MCF 10A (cell line): ENCODE measurements at regions not wholly inside any gene's neighbourhood (a gene's known extent, or its start where the extent isn't known, plus 50 kb on each side); places are given as distances from the start of the nearest gene placed in this dataset. TPM values are rescaled to one million over a fixed set of nuclear protein-coding genes. Genes with fewer than 3 reads are reported as not detected.

ENCODE experiments used
- BruUV-seq: library from RNA; stranded (reverse); fragments of 400-500 nt; replicated peaks from 2 replicates; lab custom pipeline; 2021; lab: Mats Ljungman, UMichigan
- CTCF ChIA-PET: fragments of 300-600 bp; sonication (Branson Sonifier 250); formaldehyde crosslinking; extraction: SDS; loops from one replicate; lab custom pipeline; 2021; ENCODE audit warnings: antibody characterized with exemption, inconsistent platforms; lab: Yijun Ruan, JAX
- POLR2A ChIA-PET: fragments of 300-600, 350-650 bp; sonication (Branson Sonifier 250); formaldehyde crosslinking; extraction: SDS; loops from one replicate; lab custom pipeline; 2020; ENCODE audit warnings: antibody characterized with exemption, inconsistent platforms; lab: Yijun Ruan, JAX
- DNase-seq: peaks from one replicate; pipeline ENCODE4 v3.0.0-alpha.2; 2018; ENCODE audit not compliant: unreplicated experiment
- H3K27ac Mint-ChIP-seq: one replicate; pipeline ENCODE4 v1.8.0; 2022; ENCODE audit warnings: mild to moderate bottlenecking, low read depth, mixed read lengths; ENCODE audit not compliant: unreplicated experiment
- H3K27me3 Mint-ChIP-seq: one replicate; pipeline ENCODE4 v1.8.0; 2022; ENCODE audit warnings: mixed read lengths; ENCODE audit not compliant: insufficient read depth, unreplicated experiment
- H3K36me3 Mint-ChIP-seq: one replicate; pipeline ENCODE4 v1.8.0; 2022; ENCODE audit warnings: mild to moderate bottlenecking, moderate library complexity, mixed read lengths; ENCODE audit not compliant: insufficient read depth, unreplicated experiment
- H3K4me1 Mint-ChIP-seq: one replicate; pipeline ENCODE4 v1.8.0; 2022; ENCODE audit warnings: mixed read lengths; ENCODE audit not compliant: insufficient read depth, unreplicated experiment
- H3K4me3 Mint-ChIP-seq: one replicate; pipeline ENCODE4 v1.8.0; 2022; ENCODE audit warnings: mild to moderate bottlenecking, moderate library complexity, mixed read lengths; ENCODE audit not compliant: unreplicated experiment
- H3K9me3 Mint-ChIP-seq: one replicate; pipeline ENCODE4 v1.8.0; 2022; ENCODE audit warnings: mixed read lengths; ENCODE audit not compliant: unreplicated experiment
- intact Hi-C: fragments of 100-400 bp; cut with micrococcal nuclease; formaldehyde crosslinking; loops from 2 replicates; pipeline ENCODE4 v1.14.1; 2022
- microRNA-seq: library from miRNA; unstranded; fragments of <30 nt; microRNA quantifications from one replicate; pipeline ENCODE4 v1.2.0, GENCODE V29; 2022
- TF ChIP-seq, protein P1 (sequence below): fragments of 200-600 bp; IDR thresholded peaks from one replicate; pipeline ENCODE4 v1.8.0; 2022; ENCODE audit warnings: antibody characterized with exemption, mild to moderate bottlenecking; ENCODE audit not compliant: unreplicated experiment

DNA sequence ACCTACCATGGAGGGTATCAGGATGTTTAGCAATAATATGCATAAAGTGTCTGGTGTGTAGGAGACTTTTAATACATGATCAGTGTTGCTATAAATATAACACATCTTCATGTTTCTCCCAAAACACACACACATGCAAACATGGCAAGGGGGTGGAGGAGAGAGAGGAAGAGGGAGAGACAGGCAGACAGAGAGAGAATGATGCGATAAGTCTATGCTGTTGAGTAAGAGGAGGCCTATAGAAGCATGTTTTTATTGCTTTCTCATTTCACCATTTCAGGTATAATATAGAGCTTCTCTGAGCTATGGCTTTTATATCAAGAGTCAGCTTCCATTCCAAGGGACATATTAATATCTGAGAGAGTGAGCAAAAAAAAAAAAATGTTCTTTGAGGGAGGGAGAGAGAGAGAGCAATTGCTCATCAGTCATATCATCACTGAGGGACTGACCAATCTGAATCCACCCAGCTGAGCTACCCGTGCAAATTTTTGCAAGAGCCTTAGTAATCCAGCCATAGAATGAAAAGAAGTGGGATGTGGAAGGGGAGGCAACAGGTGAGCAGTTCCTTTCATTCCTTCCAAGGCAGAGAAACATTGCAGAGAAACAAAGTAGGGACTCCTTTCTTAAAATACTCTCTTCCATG, 54.8 kb upstream of the RASSF8 start:
- no TSS peak for BruUV-seq
- Mint-ChIP-seq H3K4me3 (no peak overlapping the region), H3K27ac (no peak overlapping the region), H3K36me3 (no peaks in the 10 kb centered on the region), H3K9me3 (no peaks in the 10 kb centered on the region), H3K4me1 (peaks cover 6% of the 10 kb centered on the region), H3K27me3 (no peaks in the 10 kb centered on the region)
- intact Hi-C loops = no loop called here
- TF ChIP-seq, protein P1, sequence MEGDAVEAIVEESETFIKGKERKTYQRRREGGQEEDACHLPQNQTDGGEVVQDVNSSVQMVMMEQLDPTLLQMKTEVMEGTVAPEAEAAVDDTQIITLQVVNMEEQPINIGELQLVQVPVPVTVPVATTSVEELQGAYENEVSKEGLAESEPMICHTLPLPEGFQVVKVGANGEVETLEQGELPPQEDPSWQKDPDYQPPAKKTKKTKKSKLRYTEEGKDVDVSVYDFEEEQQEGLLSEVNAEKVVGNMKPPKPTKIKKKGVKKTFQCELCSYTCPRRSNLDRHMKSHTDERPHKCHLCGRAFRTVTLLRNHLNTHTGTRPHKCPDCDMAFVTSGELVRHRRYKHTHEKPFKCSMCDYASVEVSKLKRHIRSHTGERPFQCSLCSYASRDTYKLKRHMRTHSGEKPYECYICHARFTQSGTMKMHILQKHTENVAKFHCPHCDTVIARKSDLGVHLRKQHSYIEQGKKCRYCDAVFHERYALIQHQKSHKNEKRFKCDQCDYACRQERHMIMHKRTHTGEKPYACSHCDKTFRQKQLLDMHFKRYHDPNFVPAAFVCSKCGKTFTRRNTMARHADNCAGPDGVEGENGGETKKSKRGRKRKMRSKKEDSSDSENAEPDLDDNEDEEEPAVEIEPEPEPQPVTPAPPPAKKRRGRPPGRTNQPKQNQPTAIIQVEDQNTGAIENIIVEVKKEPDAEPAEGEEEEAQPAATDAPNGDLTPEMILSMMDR = no peak
- no peak for DNase-seq
- POLR2A ChIA-PET = interaction anchor here (0.6 to 1.1 kb wide), 2 partner anchors 84 to 242 kb away, joined by 3 read pairs; no protein-coding TSS in a partner anchor
- CTCF ChIA-PET = interaction anchor here (1.0 kb wide), 1 partner anchor 468 kb away, joined by 3 read pairs; no protein-coding TSS in a partner anchor

DNA sequence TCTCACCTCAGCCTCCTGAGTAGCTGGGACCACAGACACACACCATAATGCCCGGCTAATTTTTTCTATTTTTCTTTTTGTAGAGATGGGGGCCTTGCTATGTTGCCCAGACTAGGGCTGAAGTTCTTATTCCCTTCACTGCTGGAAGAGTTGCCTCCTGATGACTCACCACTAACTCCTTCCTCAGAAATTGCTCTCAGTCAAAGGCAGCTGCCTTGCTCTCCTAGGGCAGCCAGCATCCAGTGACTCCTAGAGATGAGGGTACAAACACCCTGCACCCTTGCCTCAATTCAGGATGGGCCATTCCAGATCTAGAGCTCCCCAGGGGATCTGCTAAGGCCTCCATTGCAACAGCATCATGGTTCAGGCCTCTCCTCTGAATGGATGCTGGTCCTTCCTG, 54.0 kb upstream of the RASSF8 start:
- H3K9me3 Mint-ChIP-seq = no peaks in the 10 kb centered on the region
- TF ChIP-seq, protein P1 = no peak
- no peak overlapping the region for H3K4me3 Mint-ChIP-seq
- ChIA-PET POLR2A (no interaction called here), CTCF (interaction anchor here (1.0 kb wide), 1 partner anchor 468 kb away, joined by 3 read pairs; no protein-coding TSS in a partner anchor)
- DNase-seq = peak; percentile 16
- H3K27ac Mint-ChIP-seq = no peak overlapping the region
- peaks cover 6% of the 10 kb centered on the region for H3K4me1 Mint-ChIP-seq
- intact Hi-C loops = no loop called here
- H3K27me3 Mint-ChIP-seq = no peaks in the 10 kb centered on the region
- BruUV-seq = no TSS peak
- no peaks in the 10 kb centered on the region for H3K36me3 Mint-ChIP-seq

DNA sequence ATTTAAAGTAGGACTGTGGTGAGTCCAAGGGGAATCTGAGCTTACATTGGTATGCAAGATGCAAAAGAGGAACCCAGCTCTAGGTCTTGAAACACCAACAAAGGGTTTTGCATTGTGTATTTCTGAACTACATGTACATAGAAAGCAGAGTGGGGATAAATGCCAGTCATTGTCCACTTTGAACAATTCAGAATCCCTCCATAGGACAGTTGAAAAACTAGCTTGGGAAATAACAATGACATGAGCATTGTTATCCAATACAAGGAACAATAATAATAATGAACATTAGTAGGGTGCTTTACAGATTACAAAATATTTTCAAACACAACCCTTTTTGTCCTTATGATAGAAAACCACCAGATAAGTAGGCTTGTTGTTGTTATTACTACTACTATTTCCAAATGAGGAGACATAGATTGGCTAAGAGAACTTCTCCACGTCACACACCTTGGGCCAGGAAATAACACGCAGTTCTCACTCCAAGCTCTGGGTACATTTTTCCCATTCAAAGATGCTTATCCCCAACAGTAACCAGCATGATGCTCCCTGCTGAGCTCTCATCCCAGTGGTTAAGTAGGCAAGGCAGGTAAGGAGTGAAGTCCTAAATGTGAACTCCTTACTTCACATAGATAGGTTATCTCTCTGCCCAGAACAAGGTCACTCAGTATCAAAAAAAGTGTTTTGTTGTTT, 51.7 kb upstream of the RASSF8 start:
- POLR2A ChIA-PET = no interaction called here

More for the DNA sequence above, 51.7 kb upstream of the RASSF8 start:
- H3K27ac Mint-ChIP-seq = no peak overlapping the region
- no peaks in the 10 kb centered on the region for H3K27me3 Mint-ChIP-seq
- TF ChIP-seq, protein P1 = no peak
- peaks cover 6% of the 10 kb centered on the region for H3K4me1 Mint-ChIP-seq
- intact Hi-C loops = no loop called here
- no peak for DNase-seq
- CTCF ChIA-PET = no interaction called here
- no TSS peak for BruUV-seq
- no peaks in the 10 kb centered on the region for H3K36me3 Mint-ChIP-seq
- H3K4me3 Mint-ChIP-seq = no peak overlapping the region
- no peaks in the 10 kb centered on the region for H3K9me3 Mint-ChIP-seq

Small RNA genes lying in the stretch of these regions (microRNA-seq; reads per million reads assigned to microRNA genes)
- not detected for gene MIR4302
